Mesodermal cell (in vitro differentiated cells): ENCODE measurements at regions not wholly inside any gene's neighbourhood (a gene's known extent, or its start where the extent isn't known, plus 50 kb on each side); places are given as distances from the start of the nearest gene placed in this dataset.

Source experiments
- H3K27ac ChIP-seq: 2 replicates; pipeline ENCODE4 v1.7.0; 2013; ENCODE audit warnings: mild to moderate bottlenecking, low read depth, low read length, moderate library complexity; ENCODE audit not compliant: severe bottlenecking
- H3K36me3 ChIP-seq: 2 replicates; pipeline ENCODE4 v1.7.1; 2013; ENCODE audit warnings: mild to moderate bottlenecking, low read length, moderate library complexity; ENCODE audit not compliant: control insufficient read depth, insufficient read depth
- H3K4me1 ChIP-seq: one replicate; pipeline ENCODE4 v1.7.1; 2013; ENCODE audit warnings: mild to moderate bottlenecking, low read length; ENCODE audit not compliant: insufficient read depth, control insufficient read depth, poor library complexity, severe bottlenecking
- H3K4me3 ChIP-seq: 2 replicates; pipeline ENCODE4 v1.7.0; 2013; ENCODE audit warnings: low read length, control low read depth, mild to moderate bottlenecking; ENCODE audit not compliant: insufficient read depth, poor library complexity, severe bottlenecking; ENCODE audit errors: extremely low read depth
- H3K9me3 ChIP-seq: 2 replicates; pipeline ENCODE4 v1.7.1; 2013; ENCODE audit warnings: mild to moderate bottlenecking, low read length, moderate library complexity; ENCODE audit not compliant: control insufficient read depth
- WGBS, 2 experiments: methylation state at CpG; one replicate each; pipeline ENCODE4 v1.1.5; 2013; ENCODE audit warnings: missing lambda C conversion rate in 2 of 2; ENCODE audit not compliant: insufficient coverage in 2 of 2; 5-methylcytosine and 5-hydroxymethylcytosine counted together

DNA sequence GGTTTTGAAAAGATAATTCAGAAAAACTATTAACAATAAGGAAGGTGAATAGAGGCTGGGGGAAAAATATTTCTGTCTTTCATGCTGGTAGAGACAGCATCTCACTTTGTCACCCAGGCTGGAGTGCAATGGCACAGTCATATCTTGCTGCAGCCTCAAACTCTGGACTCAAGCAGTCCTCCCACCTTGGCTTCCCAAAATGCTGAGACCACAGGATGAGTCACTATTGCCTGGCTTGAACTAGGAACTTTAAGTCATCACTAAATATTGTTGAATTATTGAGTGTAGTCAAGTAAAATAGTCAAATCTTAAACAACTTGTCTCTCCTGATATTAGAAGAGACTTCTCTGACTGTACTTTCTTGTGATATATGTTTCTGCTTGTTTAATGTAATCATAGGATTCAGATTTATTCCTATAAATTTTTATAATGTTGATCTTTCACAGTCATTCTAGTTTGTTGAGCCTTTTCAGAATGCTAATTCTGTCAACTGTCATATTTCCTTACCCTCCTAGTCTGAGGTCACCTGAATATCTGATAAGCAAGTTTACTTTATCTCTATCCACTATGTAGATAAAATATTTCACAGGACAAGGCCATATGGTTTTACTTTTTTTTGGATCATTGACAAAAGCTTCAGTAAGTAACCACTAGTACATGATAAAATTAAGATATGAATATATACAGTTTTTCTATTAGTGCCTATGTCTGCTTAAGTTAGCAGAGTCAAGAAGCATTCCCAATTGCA lies 1696.5 kb downstream of the MAT2B start:
- H3K4me3 ChIP-seq, result no peak overlapping the region
- H3K4me1 ChIP-seq, result no peaks in the 10 kb centered on the region
- no peak overlapping the region for H3K27ac ChIP-seq
- no peaks in the 10 kb centered on the region for H3K36me3 ChIP-seq
- no peaks in the 10 kb centered on the region for H3K9me3 ChIP-seq

DNA sequence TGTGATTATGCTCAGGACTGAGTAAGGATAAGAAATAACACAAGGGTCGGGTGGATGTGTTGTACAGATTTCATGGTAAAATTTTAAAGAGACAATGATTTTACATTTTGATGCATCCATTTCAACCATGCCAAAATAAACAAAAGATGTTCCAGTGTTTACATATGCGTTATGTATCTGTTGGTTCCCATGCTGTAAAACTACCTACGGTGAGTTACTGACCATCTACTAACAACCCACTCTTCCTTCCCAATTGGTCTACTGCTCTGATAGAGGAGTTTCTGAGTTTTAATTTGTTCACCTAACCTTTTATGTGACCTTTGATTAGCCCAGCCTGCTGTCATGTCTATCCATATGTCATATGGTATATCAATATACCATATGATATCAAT lies 1697.1 kb downstream of the MAT2B start:
- WGBS, 2 experiments, result 100% methylated on average over 1 of the region's 3 CpGs; no CpG with 5 or more reads in 1 of the 2 experiments
- H3K36me3 ChIP-seq, result no peaks in the 10 kb centered on the region
- no peak overlapping the region for H3K4me3 ChIP-seq
- no peaks in the 10 kb centered on the region for H3K4me1 ChIP-seq
- no peaks in the 10 kb centered on the region for H3K9me3 ChIP-seq
- H3K27ac ChIP-seq, result no peak overlapping the region

DNA sequence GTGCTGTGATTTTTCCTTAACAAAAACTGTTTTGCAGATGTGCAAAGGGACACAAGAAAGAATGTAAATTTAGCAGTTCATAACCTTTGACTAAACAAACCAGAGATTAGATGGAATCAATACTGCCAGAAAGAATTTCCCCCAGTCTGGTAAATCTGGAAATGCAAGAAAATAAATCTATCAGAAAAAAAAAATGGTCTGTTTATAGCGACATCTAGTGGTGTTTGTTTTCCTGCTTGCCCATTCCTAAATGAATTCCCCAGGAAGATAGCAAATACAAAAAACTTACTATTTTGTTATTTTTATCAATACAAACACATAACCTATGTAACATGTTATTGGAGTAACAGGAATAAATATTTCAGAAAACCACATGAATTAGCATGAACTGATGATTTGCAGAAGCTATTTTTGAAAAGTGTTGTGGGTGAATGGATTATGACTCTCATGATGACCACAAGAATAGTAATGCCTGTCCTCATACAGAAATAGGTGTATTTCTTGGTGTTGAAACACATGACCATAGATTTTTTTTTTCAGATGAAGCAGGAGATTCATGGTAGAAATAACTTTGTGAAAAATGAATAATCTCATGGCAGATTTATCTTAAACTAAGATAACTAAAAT lies 1703.8 kb downstream of the MAT2B start:
- Histone ChIP-seq H3K4me3 (no peak overlapping the region), H3K27ac (no peak overlapping the region), H3K36me3 (no peaks in the 10 kb centered on the region), H3K4me1 (no peaks in the 10 kb centered on the region), H3K9me3 (no peaks in the 10 kb centered on the region)
- no CpG with 5 or more reads among the region's 1 CpG for WGBS, 2 experiments

DNA sequence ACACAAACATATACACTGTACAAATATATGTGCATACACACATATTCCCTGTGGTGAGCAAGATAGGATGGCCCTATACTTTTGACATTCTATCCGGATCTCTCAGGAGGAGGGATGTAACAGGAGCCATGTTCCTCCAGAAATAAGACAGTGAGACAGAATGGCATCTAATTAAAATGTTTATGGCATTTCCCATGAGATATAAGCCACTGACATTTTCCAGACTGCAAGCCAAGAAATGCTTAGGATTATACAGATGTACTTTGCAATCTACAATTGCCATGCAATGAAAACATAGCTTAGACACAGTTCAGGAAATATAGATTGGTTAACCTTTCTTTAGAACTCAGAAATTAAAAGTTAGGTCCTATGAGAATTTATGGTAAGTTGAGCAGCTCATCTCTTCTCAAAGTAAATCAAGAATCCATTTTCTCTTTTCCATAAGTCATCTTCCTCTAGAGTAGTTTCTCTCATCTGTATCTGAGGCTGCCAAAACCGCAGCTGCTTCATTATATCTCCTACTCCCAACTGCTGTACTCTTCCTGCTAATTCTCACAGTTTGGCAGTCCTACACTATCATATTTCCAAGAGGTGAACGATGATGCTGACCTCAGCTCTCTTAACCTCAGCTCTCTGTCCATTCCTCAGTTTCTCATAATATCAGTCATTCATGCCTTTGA lies 1719.1 kb downstream of the MAT2B start:
- Histone ChIP-seq H3K4me1 (no peaks in the 10 kb centered on the region), H3K36me3 (no peaks in the 10 kb centered on the region), H3K27ac (no peak overlapping the region), H3K9me3 (no peaks in the 10 kb centered on the region), H3K4me3 (no peak overlapping the region)
- 85 to 86% methylated on average over 2 to 3 of the region's 3 CpGs for WGBS, 2 experiments

DNA sequence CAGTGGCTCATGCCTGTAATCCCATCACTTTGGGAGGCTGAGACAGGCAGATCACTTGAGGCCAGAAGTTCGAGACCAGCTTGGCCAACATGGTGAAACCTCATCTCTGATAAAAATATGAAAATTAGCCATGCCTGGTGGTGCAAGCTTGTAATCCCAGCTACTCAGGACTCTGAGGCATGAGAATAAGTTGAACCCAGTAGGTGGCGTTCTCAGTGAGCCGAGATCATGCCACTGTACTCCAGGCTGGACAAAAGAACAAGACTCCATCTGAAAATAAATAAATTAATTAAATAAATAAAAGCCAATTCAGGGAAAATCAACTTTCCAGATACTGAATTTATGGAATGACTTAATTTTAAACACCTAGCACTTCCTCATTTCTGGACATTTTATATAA lies 1722.1 kb downstream of the MAT2B start:
- WGBS, 2 experiments, result 80 to 94% methylated on average over 1 to 2 of the region's 3 CpGs
- no peaks in the 10 kb centered on the region for H3K4me1 ChIP-seq

DNA sequence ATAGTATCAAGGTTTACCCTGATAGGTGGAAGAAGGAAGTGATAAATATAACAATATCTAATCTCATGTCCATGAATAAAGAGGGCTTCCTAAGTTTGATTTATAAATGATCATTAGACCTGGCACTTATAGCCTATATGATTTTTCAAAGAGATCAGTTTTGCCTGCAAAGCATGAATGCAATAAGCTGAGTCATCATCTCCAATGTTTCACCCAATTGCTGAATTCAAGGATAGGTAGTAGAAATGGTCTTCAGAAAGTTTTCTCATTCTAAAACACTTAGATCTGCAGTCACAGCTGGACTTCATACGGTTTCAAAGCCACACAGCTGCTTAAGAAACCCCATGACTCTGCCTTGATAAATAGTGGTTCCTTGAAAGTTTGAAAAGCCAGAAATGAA lies 1722.8 kb downstream of the MAT2B start:
- no peak overlapping the region for H3K27ac ChIP-seq
- no peaks in the 10 kb centered on the region for H3K9me3 ChIP-seq
- no CpG with 5 or more reads among the region's 1 CpG for WGBS, 2 experiments
- no peaks in the 10 kb centered on the region for H3K36me3 ChIP-seq
- H3K4me3 ChIP-seq, result no peak overlapping the region
- no peaks in the 10 kb centered on the region for H3K4me1 ChIP-seq

More for the DNA sequence above, 1722.1 kb downstream of the MAT2B start:
- Histone ChIP-seq H3K4me3 (no peak overlapping the region), H3K27ac (no peak overlapping the region), H3K9me3 (no peaks in the 10 kb centered on the region), H3K36me3 (no peaks in the 10 kb centered on the region)

DNA sequence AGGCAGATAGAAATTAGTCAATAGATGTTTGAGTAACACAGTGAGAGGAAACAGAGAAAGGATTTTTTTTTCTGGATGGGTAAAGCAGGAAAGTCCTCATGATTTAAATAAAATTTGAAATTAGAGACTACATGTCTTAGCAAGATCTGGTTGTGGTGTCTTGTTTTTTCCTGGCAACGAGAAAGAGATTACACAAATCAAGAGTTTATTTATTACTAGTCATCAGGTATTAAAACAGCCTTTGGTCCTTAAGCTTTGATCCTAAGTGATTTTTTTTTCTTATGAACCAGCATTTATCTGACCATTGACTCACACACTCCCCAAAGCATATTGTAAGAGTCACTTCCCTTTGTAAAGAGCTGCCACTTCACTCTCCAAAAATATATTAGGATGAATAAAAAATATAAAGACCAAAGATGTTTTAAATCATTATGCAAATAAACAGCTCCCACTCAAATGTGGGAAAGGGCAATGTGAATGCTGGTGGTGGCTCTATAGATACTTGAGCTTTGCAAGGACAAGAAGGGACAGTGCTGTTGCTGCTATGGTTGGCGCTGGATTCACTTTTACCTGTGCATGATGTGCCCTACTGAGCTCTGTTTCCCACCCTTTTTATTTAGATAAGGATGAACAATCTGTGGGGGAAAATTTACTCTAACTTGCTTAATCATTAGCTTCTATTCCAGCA lies 1726.5 kb downstream of the MAT2B start:
- H3K27ac ChIP-seq, result no peak overlapping the region
- H3K4me1 ChIP-seq, result no peaks in the 10 kb centered on the region
- H3K9me3 ChIP-seq, result no peaks in the 10 kb centered on the region
- 67% methylated on average over 1 of the region's 2 CpGs; no CpG with 5 or more reads in 1 of the 2 experiments for WGBS, 2 experiments
- H3K36me3 ChIP-seq, result no peaks in the 10 kb centered on the region
- no peak overlapping the region for H3K4me3 ChIP-seq

DNA sequence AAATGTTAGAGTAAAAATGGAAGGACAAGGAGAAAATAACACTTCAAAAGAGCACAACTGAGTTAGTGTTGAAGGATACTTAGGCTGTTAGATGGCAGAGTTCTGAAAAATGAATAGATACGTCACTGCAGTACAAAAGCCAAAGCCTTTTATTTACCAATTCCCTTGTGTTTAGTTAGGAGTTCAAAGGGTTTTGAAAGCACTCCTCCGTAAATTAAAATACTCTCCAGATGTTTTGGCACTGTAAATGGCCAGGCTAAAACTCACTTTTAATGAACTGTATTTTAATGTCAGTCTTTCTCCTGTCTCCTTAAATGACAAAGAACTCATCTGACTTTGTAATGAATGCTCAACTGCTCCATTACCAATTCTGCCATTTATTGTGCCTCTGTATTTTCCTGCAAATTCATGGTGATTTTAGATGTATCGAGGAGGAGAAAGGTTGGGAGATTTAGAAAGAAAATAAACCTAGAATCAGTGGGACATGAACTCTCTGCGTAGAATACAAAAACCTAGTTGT lies 1727.2 kb downstream of the MAT2B start:
- Histone ChIP-seq H3K27ac (no peak overlapping the region), H3K9me3 (no peaks in the 10 kb centered on the region), H3K4me1 (no peaks in the 10 kb centered on the region), H3K36me3 (no peaks in the 10 kb centered on the region), H3K4me3 (no peak overlapping the region)
- WGBS, 2 experiments, result 40 to 67% methylated on average over 1 of the region's 4 CpGs

DNA sequence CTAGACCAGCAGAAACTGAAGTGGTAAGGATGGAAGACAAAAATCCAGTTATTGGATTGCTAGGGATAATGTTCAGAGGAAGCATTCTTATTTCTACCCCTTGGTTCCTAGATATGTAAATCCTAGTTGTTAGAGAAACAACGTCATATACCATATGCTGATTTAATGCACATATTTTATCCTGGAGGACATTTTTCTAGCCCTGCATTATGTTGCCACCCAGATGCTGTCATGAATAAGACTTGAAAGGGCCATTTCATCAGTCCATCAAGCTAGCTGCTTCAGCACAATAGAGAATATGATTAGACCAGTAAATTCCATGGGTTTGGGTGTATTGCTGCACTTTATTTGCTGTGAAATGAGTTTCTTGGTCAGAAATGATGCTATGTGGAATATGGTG lies 1736.4 kb downstream of the MAT2B start:
- WGBS, 2 experiments, result 100% methylated on average over 1 of the region's 1 CpG; no CpG with 5 or more reads in 1 of the 2 experiments
- no peaks in the 10 kb centered on the region for H3K4me1 ChIP-seq

DNA sequence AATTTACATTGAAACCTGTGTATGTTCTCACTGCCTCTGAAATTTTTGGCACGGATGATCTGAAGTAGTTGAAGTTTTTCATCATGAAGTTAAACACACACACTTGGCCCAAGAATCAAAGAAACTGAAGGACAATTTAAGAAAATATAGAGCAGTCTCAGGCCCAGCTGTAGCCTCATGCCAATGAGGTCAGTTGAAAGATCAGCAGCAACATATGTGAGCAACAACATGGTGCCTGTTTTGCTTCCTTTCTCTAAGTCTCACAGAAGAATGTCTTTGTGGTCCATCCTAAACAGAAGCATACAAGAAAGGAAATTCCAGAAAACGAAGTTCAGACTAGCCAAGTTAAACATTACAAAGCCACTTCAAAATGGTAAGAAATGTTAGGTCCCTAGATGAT lies 1737.2 kb downstream of the MAT2B start:
- WGBS, 2 experiments, result no CpG with 5 or more reads among the region's 2 CpGs
- H3K4me3 ChIP-seq, result no peak overlapping the region
- no peaks in the 10 kb centered on the region for H3K4me1 ChIP-seq
- H3K9me3 ChIP-seq, result no peaks in the 10 kb centered on the region
- no peaks in the 10 kb centered on the region for H3K36me3 ChIP-seq
- H3K27ac ChIP-seq, result no peak overlapping the region

More for the DNA sequence above, 1736.4 kb downstream of the MAT2B start:
- Histone ChIP-seq H3K9me3 (no peaks in the 10 kb centered on the region), H3K4me3 (no peak overlapping the region), H3K27ac (no peak overlapping the region), H3K36me3 (no peaks in the 10 kb centered on the region)
